Neuronal stem cell (in vitro differentiated cells): ENCODE measurements at regions not wholly inside any gene's neighbourhood (a gene's known extent, or its start where the extent isn't known, plus 50 kb on each side); places are given as distances from the start of the nearest gene placed in this dataset.
"Not testable (repeated sequence)": the region's sequence is repeated elsewhere in the genome, so short reads cannot be mapped to it uniquely, and the experiment has no call there.

Experiments used
- DNase-seq: peaks from one replicate; pipeline ENCODE4 v3.0.0-alpha.2; 2013; ENCODE audit warnings: low spot score
- H2AFZ ChIP-seq: one replicate; pipeline ENCODE4 v1.6.1; 2013; ENCODE audit warnings: mild to moderate bottlenecking, low read length, inconsistent platforms
- H2AK5ac ChIP-seq: 2 replicates; pipeline ENCODE4 v1.6.1; 2013; ENCODE audit warnings: low read depth, mild to moderate bottlenecking, inconsistent platforms, low read length, moderate library complexity, mixed read lengths
- H2BK120ac ChIP-seq: 2 replicates; pipeline ENCODE4 v1.6.1; 2013; ENCODE audit warnings: low read depth, mild to moderate bottlenecking, inconsistent platforms, low read length, moderate library complexity, mixed read lengths
- H2BK12ac ChIP-seq: one replicate; pipeline ENCODE4 v1.6.1; 2013; ENCODE audit warnings: low read length, inconsistent platforms
- H2BK15ac ChIP-seq: 2 replicates; pipeline ENCODE4 v1.6.1; 2013; ENCODE audit warnings: mild to moderate bottlenecking, low read length, inconsistent platforms, mixed read lengths
- H2BK5ac ChIP-seq: one replicate; pipeline ENCODE4 v1.6.1; 2013; ENCODE audit warnings: inconsistent platforms, mild to moderate bottlenecking, low read length, moderate library complexity
- H3K14ac ChIP-seq: one replicate; pipeline ENCODE4 v1.6.1; 2013; ENCODE audit warnings: low read length, inconsistent platforms
- H3K18ac ChIP-seq: 2 replicates; pipeline ENCODE4 v1.6.1; 2013; ENCODE audit warnings: low read length, inconsistent platforms
- H3K23ac ChIP-seq: 2 replicates; pipeline ENCODE4 v1.6.1; 2013; ENCODE audit warnings: low read depth, mild to moderate bottlenecking, mixed read lengths, low read length, inconsistent platforms; ENCODE audit not compliant: poor library complexity
- H3K27ac ChIP-seq: replicated peaks from 3 replicates; pipeline ENCODE4 v1.5.1; 2013; ENCODE audit warnings: low read length, inconsistent platforms
- H3K27me3 ChIP-seq, 3 experiments: 2 replicates each; pipeline ENCODE4 v1.6.1; 2013; ENCODE audit warnings: low read length in 3 of 3, mild to moderate bottlenecking in 2 of 3, inconsistent platforms in 1 of 3, low read depth in 1 of 3, mixed read lengths in 1 of 3, moderate library complexity in 1 of 3; ENCODE audit not compliant: control insufficient read depth in 3 of 3, insufficient read depth in 3 of 3
- H3K36me3 ChIP-seq, 2 donors: replicated peaks in 1 of 2; 2 replicates each; pipeline ENCODE4 v1.6.1; 2013; ENCODE audit warnings: low read length in 2 of 2; ENCODE audit not compliant: control insufficient read depth in 2 of 2, insufficient read depth in 2 of 2
- H3K4ac ChIP-seq: 2 replicates; pipeline ENCODE4 v1.6.1; 2013; ENCODE audit warnings: inconsistent platforms, mild to moderate bottlenecking, low read length, moderate library complexity
- H3K4me1 ChIP-seq, 2 donors: 1 replicate in 1 of 2; 2 replicates in 1 of 2; pipeline ENCODE4 v1.6.1; 2013; ENCODE audit warnings: low read length in 2 of 2, low read depth in 1 of 2; ENCODE audit not compliant: control insufficient read depth in 2 of 2, insufficient read depth in 1 of 2
- H3K4me2 ChIP-seq: one replicate; pipeline ENCODE4 v1.6.1; 2013; ENCODE audit warnings: mild to moderate bottlenecking, low read length, inconsistent platforms; ENCODE audit not compliant: insufficient read depth, poor library complexity, severe bottlenecking
- H3K4me3 ChIP-seq, 2 donors: 2 replicates each; pipeline ENCODE4 v1.5.1; 2013; ENCODE audit warnings: low read length in 2 of 2, mild to moderate bottlenecking in 2 of 2, inconsistent platforms in 1 of 2, moderate library complexity in 1 of 2
- H3K79me1 ChIP-seq: one replicate; pipeline ENCODE4 v1.6.1; 2013; ENCODE audit warnings: low read depth, mild to moderate bottlenecking, inconsistent platforms, low read length, moderate library complexity
- H3K9ac ChIP-seq: one replicate; pipeline ENCODE4 v1.6.1; 2013; ENCODE audit warnings: mild to moderate bottlenecking, low read depth, low read length, inconsistent platforms; ENCODE audit not compliant: poor library complexity
- H3K9me3 ChIP-seq, 2 donors: replicated peaks in 1 of 2; 2 replicates each; pipeline versions ENCODE3 to v1.6.1; 2013; ENCODE audit warnings: low read length in 2 of 2, mild to moderate bottlenecking in 2 of 2, inconsistent platforms in 1 of 2, low read depth in 1 of 2, mixed read lengths in 1 of 2, moderate library complexity in 1 of 2; ENCODE audit not compliant: control insufficient read depth in 2 of 2, insufficient read depth in 1 of 2
- H4K8ac ChIP-seq: one replicate; pipeline ENCODE4 v1.6.1; 2013; ENCODE audit warnings: low read depth, mild to moderate bottlenecking, inconsistent platforms, low read length, moderate library complexity
- H4K91ac ChIP-seq: one replicate; pipeline ENCODE4 v1.6.1; 2013; ENCODE audit warnings: low read length, low read depth, mild to moderate bottlenecking, inconsistent platforms; ENCODE audit not compliant: poor library complexity
- WGBS, 2 donors: extraction: QIAGEN DNeasy Blood & Tissue Kit; methylation state at CpG; one replicate each; pipeline ENCODE4 v1.1.7; 2013; ENCODE audit warnings: missing lambda C conversion rate in 2 of 2, mixed read lengths in 1 of 2; ENCODE audit not compliant: insufficient read length in 2 of 2, insufficient replicate concordance in 1 of 2; ENCODE audit errors: extremely low coverage in 2 of 2; 5-methylcytosine and 5-hydroxymethylcytosine counted together

DNA sequence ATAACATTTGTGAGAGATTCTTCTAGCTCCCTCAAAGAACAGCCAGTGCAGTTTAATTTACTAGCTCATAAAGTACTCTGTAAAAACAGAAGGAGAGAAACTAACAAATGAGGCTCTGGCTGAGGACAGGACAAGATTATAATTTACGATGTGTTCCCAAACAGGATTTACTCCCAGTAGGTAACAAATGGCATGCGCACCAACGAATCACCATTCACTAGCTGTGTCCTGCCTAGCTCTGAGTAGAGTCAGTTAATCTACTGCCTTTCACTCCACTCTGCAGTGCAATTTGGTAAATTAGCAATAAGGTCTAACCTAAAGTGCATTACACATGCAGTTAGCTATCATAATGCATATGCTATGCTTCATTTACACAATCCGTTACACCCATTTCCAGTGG lies 497.4 kb upstream of the CCNG1 start:
- H2BK120ac ChIP-seq = no peak overlapping the region
- no peak overlapping the region for H3K27ac ChIP-seq
- H4K91ac ChIP-seq = no peak overlapping the region
- no peaks in the 10 kb centered on the region for H3K27me3 ChIP-seq
- H3K18ac ChIP-seq = no peak overlapping the region
- no peaks in the 10 kb centered on the region for H3K36me3 ChIP-seq
- no peak overlapping the region for H3K4me2 ChIP-seq
- no peak overlapping the region for H2AK5ac ChIP-seq
- no peak overlapping the region for H3K4me3 ChIP-seq
- no peak overlapping the region for H2AFZ ChIP-seq
- no peaks in the 10 kb centered on the region for H3K9me3 ChIP-seq
- H2BK12ac ChIP-seq = no peak overlapping the region
- no peak overlapping the region for H3K4ac ChIP-seq
- H3K4me1 ChIP-seq = no peaks in the 10 kb centered on the region
- no peak overlapping the region for H2BK15ac ChIP-seq
- no peak overlapping the region for H3K14ac ChIP-seq
- H2BK5ac ChIP-seq = no peak overlapping the region
- no peak overlapping the region for H3K23ac ChIP-seq
- H3K79me1 ChIP-seq = no peaks in the 10 kb centered on the region
- no CpG with 5 or more reads among the region's 4 CpGs for WGBS, 2 donors
- no peak for DNase-seq
- H4K8ac ChIP-seq = no peak overlapping the region
- no peak overlapping the region for H3K9ac ChIP-seq

DNA sequence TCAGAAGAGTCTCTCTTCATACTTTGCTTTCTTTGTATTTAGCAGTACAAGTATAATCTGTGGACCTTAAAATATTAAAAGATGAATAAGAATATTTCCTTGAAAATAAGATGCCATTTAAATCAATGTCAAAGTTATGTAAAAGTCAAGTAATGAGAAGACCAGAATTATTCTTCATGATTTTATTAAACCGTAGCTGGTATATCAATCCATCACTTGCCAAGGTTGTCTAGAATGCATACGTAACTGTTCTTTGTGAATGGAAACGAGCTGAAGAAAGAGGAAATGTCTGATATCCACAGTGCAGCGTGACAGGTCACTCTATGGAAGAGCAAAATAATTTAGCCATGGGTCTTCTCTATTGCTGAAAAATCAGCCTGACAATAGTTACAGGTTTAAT lies 488.7 kb upstream of the CCNG1 start:
- Histone ChIP-seq H3K9me3 (no peaks in the 10 kb centered on the region), H2BK12ac (no peak overlapping the region), H3K18ac (no peak overlapping the region), H3K27me3 (no peaks in the 10 kb centered on the region), H3K9ac (no peak overlapping the region), H3K4ac (no peak overlapping the region), H2BK15ac (no peak overlapping the region), H3K14ac (no peak overlapping the region), H4K8ac (no peak overlapping the region), H3K36me3 (no peaks in the 10 kb centered on the region), H3K4me2 (no peak overlapping the region), H3K4me3 (no peak overlapping the region), H3K79me1 (no peaks in the 10 kb centered on the region), H2BK5ac (no peak overlapping the region), H3K4me1 (no peaks in the 10 kb centered on the region), H3K23ac (no peak overlapping the region), H2AK5ac (no peak overlapping the region), H3K27ac (no peak overlapping the region), H4K91ac (no peak overlapping the region), H2AFZ (no peak overlapping the region), H2BK120ac (no peak overlapping the region)
- WGBS, 2 donors = no CpG with 5 or more reads among the region's 4 CpGs
- no peak for DNase-seq

DNA sequence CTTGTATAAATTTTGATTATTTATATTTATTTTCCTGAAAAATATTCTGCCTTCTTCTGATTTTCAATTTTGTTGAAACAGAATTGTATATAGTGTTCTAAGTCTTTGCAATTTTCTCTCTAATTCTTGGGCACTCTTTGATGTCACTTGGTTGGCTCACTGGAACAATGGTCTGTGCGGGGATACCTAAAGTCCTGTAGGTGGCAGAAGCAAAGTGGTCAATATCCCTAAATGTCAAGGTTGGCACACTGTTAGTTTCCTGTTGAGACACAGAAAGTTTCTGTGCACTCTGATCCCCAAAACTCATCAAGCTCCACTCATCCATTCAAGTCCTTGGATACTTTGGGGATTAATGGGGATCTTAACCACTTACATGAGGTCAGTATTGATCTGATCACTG lies 480.8 kb upstream of the CCNG1 start:
- Histone ChIP-seq H3K4me2 (no peak overlapping the region), H3K36me3 (no peaks in the 10 kb centered on the region), H3K4me3 (no peak overlapping the region), H3K4me1 (no peaks in the 10 kb centered on the region), H2AFZ (no peak overlapping the region), H3K14ac (no peak overlapping the region), H2BK15ac (no peak overlapping the region), H2BK120ac (no peak overlapping the region), H2BK12ac (no peak overlapping the region), H2AK5ac (no peak overlapping the region), H3K4ac (no peak overlapping the region), H3K79me1 (no peaks in the 10 kb centered on the region), H4K91ac (no peak overlapping the region), H2BK5ac (no peak overlapping the region), H4K8ac (no peak overlapping the region), H3K9me3 (no peaks in the 10 kb centered on the region), H3K27me3 (no peaks in the 10 kb centered on the region), H3K18ac (no peak overlapping the region), H3K23ac (no peak overlapping the region), H3K9ac (no peak overlapping the region), H3K27ac (no peak overlapping the region)
- no CpG with 5 or more reads among the region's 1 CpG for WGBS, 2 donors
- DNase-seq = no peak

- H3K27me3 ChIP-seq, H3K4me1 ChIP-seq, H4K91ac ChIP-seq, DNase-seq, H3K23ac ChIP-seq, H2BK120ac ChIP-seq, H3K9ac ChIP-seq, H3K14ac ChIP-seq, H3K27ac ChIP-seq, H3K4ac ChIP-seq, H3K36me3 ChIP-seq, H2AFZ ChIP-seq, H4K8ac ChIP-seq, H3K4me2 ChIP-seq, H3K79me1 ChIP-seq, H2BK12ac ChIP-seq, H2AK5ac ChIP-seq, H3K4me3 ChIP-seq, H2BK15ac ChIP-seq, H3K9me3 ChIP-seq, H2BK5ac ChIP-seq: not testable (repeated sequence)
- no CpG with 5 or more reads among the region's 4 CpGs for WGBS, 2 donors
- H3K18ac ChIP-seq = peak overlapping the region; percentile 42
Observed at GRCh38 chr5:162964144-162964543, 473.3 kb upstream of the CCNG1 start.
